ENCODE measurements at regions not wholly inside any gene's neighbourhood (a gene's known extent, or its start where the extent isn't known, plus 50 kb on each side); places are given as distances from the start of the nearest gene placed in this dataset.
"Not testable (repeated sequence)": the region's sequence is repeated elsewhere in the genome, so short reads cannot be mapped to it uniquely, and the experiment has no call there.

- no peak overlapping the region for H3K4me3 ChIP-seq (ENCODE audit: low read depth, low read length)
- TF ChIP-seq, protein P1, sequence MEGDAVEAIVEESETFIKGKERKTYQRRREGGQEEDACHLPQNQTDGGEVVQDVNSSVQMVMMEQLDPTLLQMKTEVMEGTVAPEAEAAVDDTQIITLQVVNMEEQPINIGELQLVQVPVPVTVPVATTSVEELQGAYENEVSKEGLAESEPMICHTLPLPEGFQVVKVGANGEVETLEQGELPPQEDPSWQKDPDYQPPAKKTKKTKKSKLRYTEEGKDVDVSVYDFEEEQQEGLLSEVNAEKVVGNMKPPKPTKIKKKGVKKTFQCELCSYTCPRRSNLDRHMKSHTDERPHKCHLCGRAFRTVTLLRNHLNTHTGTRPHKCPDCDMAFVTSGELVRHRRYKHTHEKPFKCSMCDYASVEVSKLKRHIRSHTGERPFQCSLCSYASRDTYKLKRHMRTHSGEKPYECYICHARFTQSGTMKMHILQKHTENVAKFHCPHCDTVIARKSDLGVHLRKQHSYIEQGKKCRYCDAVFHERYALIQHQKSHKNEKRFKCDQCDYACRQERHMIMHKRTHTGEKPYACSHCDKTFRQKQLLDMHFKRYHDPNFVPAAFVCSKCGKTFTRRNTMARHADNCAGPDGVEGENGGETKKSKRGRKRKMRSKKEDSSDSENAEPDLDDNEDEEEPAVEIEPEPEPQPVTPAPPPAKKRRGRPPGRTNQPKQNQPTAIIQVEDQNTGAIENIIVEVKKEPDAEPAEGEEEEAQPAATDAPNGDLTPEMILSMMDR (IDR thresholded peaks at IDR 0.05; ENCODE audit: insufficient read depth, low read depth, low read length, missing control alignments): no peak
- no peak for DNase-seq (ENCODE audit: low read depth)
Measured at GRCh38 chr9:25830381-25830780, 152.1 kb upstream of the TUSC1 start.

GRCh38 chr9:25827626-25828025 is 149.4 kb upstream of the TUSC1 start:
- no peak for DNase-seq (ENCODE audit: low read depth)
- no peak overlapping the region for H3K4me3 ChIP-seq (ENCODE audit: low read depth, low read length)
- TF ChIP-seq, protein P1 (IDR thresholded peaks at IDR 0.05; ENCODE audit: insufficient read depth, low read depth, low read length, missing control alignments): no peak

DNA sequence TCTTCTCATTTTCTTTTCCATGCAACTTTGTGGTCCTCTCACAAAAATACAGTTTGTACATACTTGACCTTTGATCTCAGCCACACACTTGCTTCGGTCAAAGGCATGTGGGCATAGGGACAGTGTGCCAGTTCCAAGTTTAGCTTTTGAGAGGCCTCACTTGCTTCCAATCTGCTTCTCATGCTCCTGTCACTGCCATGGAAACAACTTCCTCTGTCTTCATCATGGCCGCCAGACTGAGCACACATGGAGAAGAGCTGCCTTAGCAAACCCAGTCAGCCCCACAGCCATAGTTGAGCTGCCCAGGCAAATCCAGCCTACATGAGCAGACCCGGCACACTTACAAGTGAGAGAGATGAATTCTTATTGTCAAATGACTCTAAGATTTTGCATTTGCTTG is 138.2 kb upstream of the TUSC1 start:
- TF ChIP-seq, protein P1 (IDR thresholded peaks at IDR 0.05; ENCODE audit: insufficient read depth, low read depth, low read length, missing control alignments): no peak
- H3K4me3 ChIP-seq (ENCODE audit: low read depth, low read length): no peak overlapping the region
- no peak for DNase-seq (ENCODE audit: low read depth)

- DNase-seq (ENCODE audit: low read depth): no peak
- TF ChIP-seq, protein P1 (IDR thresholded peaks at IDR 0.05; ENCODE audit: insufficient read depth, low read depth, low read length, missing control alignments): no peak
- no peak overlapping the region for H3K4me3 ChIP-seq (ENCODE audit: low read depth, low read length)
Measured at GRCh38 chr9:25814023-25814422, 135.8 kb upstream of the TUSC1 start.

DNA sequence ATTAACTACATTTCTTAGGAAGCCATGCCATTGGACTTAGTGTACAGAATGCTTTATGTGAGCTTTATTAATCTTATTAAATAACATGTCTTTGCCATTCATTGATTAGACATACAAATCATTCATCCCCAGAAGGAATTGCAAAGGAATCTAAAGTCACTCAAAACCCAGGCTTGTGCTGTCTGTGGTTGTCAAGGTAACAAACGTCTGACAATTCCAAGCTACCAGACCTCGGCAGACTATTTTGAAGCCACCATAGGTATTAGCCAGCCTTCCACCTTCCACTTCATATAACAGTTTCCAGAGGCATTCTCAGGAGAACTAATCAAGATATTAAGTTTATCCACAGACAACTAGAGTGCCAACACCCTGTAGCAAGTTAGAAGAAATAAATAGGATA is 135.2 kb upstream of the TUSC1 start:
- TF ChIP-seq, protein P1 (IDR thresholded peaks at IDR 0.05; ENCODE audit: insufficient read depth, low read depth, low read length, missing control alignments): no peak
- H3K4me3 ChIP-seq (ENCODE audit: low read depth, low read length): no peak overlapping the region
- no peak for DNase-seq (ENCODE audit: low read depth)

DNA sequence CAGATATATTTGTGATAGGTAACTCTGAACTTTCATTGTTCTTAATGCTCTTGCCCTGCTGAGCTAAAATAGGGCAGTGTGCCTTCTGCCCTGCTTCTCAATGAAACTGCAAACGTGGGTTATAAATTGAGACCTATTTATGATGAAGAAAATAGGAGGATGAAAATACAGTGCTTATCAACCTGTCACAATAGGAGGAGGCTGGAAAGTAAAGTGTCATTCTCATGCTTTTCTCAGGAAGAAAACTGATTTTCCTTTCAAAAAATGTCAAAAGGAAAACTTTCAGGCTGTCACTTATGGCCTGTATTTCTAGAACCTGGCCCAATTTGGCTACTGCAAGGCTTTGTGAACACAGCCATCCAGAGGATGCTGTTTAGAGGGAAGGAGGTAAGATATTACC is 130.3 kb upstream of the TUSC1 start:
- TF ChIP-seq, protein P1 (IDR thresholded peaks at IDR 0.05; ENCODE audit: insufficient read depth, low read depth, low read length, missing control alignments): no peak
- no peak overlapping the region for H3K4me3 ChIP-seq (ENCODE audit: low read depth, low read length)
- no peak for DNase-seq (ENCODE audit: low read depth)

DNA sequence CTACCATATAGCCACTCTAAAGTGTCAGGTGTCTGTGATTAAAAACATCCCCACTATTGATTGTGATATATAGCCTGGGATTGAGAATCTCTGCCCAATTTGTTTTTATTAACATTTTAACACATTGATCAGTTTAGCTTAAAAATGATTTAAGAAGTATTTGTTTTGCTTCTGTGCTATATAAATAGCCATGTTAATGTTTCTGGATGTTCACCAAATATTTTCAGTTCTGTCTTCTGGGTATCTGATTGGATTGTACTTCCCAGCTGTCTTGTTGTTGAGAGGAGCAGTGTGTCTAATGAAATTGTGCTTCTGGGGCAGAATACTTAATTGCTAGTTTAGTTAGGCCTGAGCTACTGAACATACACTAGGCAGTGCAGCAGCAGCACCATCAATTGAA is 126.6 kb upstream of the TUSC1 start:
- TF ChIP-seq, protein P1 (IDR thresholded peaks at IDR 0.05; ENCODE audit: insufficient read depth, low read depth, low read length, missing control alignments): no peak
- H3K4me3 ChIP-seq (ENCODE audit: low read depth, low read length): no peak overlapping the region
- no peak for DNase-seq (ENCODE audit: low read depth)

DNA sequence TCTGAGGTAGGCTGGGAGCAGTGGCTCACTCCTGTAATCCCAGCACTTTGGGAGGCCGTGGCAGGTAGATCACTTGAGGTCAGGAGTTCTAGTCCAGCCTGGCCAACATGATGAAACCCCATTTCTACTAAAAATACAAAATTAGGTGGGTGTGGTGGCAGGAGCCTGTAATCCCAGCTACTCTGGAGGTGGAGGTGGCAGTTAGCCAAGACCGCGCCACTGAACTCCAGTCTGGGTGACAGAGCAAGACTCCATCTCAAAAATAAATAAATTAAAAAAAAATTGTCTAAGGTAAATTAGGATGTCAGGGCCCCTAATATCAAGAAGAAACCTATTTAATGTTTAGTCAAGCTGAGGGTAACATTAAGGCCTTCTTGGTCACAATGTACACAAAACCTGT is 123.7 kb upstream of the TUSC1 start:
- not testable (repeated sequence) for DNase-seq (ENCODE audit: low read depth)

More for the DNA sequence above, 123.7 kb upstream of the TUSC1 start:
- not testable (repeated sequence) for H3K4me3 ChIP-seq (ENCODE audit: low read depth, low read length)

All from GM12865 (cell line).